Erythroblast (primary cell): ENCODE measurements at regions not wholly inside any gene's neighbourhood (a gene's known extent, or its start where the extent isn't known, plus 50 kb on each side); places are given as distances from the start of the nearest gene placed in this dataset.

Source experiments
- DNase-seq, 2 experiments: peaks; one replicate each; lab custom pipeline; 2025; lab: John Stamatoyannopoulos, UW
- GATA1 ChIP-seq: IDR thresholded peaks from 2 replicates; pipeline ENCODE4 v1.6.1; 2011; ENCODE audit warnings: low read depth, mild to moderate bottlenecking, control low read depth, low read length, moderate library complexity
- POLR2A ChIP-seq: IDR thresholded peaks from 2 replicates; pipeline ENCODE4 v1.6.1; 2011; ENCODE audit warnings: mild to moderate bottlenecking, low read length

DNA sequence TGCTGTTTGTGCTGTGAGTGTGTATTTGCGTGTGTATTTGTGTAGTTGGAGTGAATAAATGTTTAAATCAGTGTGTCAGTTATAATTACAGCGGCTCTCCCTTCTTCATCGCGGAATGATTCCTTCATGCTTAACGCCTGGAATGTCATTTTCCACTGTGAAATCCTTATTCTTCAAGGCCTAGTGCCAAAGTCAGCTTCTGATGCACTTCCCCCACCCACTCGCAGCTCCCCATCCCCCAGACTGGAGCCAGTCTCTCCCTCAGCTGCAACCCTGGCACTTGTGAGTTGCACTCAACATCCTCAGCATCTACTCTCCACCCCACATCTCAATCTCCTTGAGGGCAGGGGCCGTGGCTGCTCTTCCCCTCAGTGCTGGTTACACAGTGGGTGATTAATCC lies 583.0 kb downstream of the BCOR start:
- no peak for DNase-seq
- no peak for TF ChIP-seq GATA1
- no peak for TF ChIP-seq POLR2A

- no peak for DNase-seq
- TF ChIP-seq GATA1, result no peak
- no peak for TF ChIP-seq POLR2A
These were observed 581.3 kb downstream of the BCOR start for GRCh38 chrX:39516427-39516841.

- TF ChIP-seq GATA1, result no peak
- TF ChIP-seq POLR2A, result no peak
- DNase-seq, result no peak
These were observed 579.2 kb downstream of the BCOR start for GRCh38 chrX:39518476-39519029.

DNA sequence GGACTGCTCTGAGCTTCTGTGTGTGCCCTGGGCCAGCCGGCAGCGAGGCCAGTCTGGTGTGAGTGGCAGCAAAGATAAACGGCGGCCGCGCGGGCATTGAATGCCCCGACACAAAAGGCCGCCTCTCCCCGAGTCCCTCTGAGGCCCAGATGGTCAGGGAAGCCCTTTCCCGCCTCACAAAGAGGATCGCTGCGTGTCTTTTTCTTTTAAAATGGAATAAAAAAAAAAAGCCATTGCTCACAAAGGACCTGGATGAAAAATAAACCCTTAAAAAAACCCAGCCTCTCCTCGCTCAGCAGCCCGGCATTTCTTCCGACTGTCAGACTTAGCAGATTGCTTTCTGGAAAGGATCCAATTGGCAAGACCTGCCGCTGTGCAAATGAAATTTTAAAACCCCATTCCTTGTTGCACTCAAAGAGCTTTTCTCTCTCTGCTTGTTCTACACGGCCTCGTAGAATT lies 578.7 kb downstream of the BCOR start:
- TF ChIP-seq GATA1 (no peak), POLR2A (no peak)
- DNase-seq, result no peak

DNA sequence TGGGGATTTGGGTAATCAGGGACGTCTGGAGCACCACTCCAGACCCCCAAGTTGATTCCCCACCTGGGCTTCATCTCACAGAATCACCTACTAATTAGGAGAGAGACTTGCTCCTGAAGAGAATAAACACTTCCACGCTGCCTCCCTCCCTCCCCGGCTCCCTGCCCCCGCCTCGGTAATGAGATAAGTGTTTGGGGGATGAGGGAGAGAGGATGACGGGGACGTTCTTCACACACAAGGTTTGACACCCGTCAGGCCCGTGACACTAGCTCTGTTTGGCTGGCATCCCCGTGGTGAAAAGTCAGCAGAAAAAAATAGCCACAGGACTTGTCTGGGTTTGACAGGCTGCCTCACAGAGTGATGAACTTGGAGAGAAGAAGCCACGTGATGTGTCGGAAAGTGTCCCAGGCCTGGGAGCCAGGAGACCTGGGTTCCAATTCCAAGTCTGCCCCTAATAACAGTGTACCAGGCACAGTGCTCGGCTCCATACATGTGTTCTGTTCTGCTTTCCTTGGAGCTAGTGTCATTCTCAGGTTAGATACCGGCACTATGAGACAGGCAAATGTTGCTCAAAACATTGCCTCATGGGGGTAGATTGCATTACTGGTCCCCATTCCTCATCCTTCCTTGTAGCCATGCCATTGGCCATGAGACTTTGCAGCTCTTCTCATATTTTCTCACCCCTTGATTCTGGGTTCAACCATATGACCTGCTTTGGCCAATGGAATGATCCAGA lies 578.0 kb downstream of the BCOR start:
- TF ChIP-seq GATA1 (no peak), POLR2A (no peak)
- no peak for DNase-seq

GRCh38 chrX:39525758-39526157 lies 572.0 kb downstream of the BCOR start:
- TF ChIP-seq GATA1 (no peak), POLR2A (no peak)
- no peak for DNase-seq

- DNase-seq, result no peak
- TF ChIP-seq GATA1, result no peak
- TF ChIP-seq POLR2A, result no peak
These were observed 570.7 kb downstream of the BCOR start for GRCh38 chrX:39527025-39527424.

- no peak for TF ChIP-seq POLR2A
- TF ChIP-seq GATA1, result no peak
- DNase-seq, result peak; percentile 35 to 72
These were observed 569.4 kb downstream of the BCOR start for GRCh38 chrX:39528161-39528916.

DNA sequence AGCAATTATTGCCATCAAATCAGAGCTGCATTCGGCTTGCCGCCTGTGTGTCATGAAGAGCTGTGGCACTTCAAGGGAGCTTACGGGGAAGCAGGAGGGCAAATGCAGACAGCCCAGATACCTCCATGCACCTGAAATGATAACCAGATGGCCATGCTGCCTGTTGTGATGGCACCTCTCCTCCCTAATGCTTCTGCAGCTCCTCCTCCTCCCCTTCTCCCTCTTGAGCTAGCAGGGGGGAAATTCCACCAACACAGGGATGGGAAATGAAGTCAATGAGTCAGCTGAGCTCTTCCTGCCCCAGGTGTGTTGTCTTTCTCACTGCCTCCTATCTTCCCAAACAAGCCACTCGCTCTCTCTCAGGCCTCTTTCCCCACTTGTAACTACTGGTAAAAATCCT lies 565.0 kb downstream of the BCOR start:
- no peak for DNase-seq

DNA sequence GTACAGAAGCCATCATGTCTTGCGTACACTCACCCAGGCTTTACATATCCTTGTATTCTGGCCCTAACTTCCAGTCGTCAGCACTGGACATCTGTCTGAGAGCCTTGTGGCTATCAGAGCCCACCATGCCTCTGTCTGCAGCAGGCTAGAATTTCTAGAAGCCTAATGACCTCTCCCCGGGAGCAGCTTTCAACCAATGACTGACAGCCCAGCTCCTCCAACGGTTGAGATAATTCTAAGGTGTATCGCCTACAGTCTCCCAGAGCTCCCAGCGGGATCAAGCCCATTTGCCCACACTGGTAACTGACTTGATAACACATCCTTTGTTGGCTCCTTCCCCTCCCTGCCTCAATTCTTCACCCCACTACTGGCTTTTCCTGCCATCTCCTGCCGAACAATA lies 562.8 kb downstream of the BCOR start:
- no peak for TF ChIP-seq GATA1
- TF ChIP-seq POLR2A, result no peak
- no peak for DNase-seq

More for the DNA sequence above, 565.0 kb downstream of the BCOR start:
- TF ChIP-seq GATA1 (no peak), POLR2A (no peak)

- no peak for DNase-seq
- TF ChIP-seq POLR2A (no peak), GATA1 (no peak)
These were observed 561.5 kb downstream of the BCOR start for GRCh38 chrX:39536211-39536610.

GRCh38 chrX:39541881-39542280 lies 555.9 kb downstream of the BCOR start:
- no peak for TF ChIP-seq POLR2A
- no peak for TF ChIP-seq GATA1

GRCh38 chrX:39542316-39542715 lies 555.4 kb downstream of the BCOR start:
- DNase-seq, result no peak
- TF ChIP-seq POLR2A (no peak), GATA1 (no peak)

More at GRCh38 chrX:39541881-39542280, 555.9 kb downstream of the BCOR start:
- no peak for DNase-seq
